ENCODE measurements at regions not wholly inside any gene's neighbourhood (a gene's known extent, or its start where the extent isn't known, plus 50 kb on each side); places are given as distances from the start of the nearest gene placed in this dataset.

- no peaks in the 10 kb centered on the region for H3K27me3 ChIP-seq (ENCODE audit: control insufficient read depth in 3 of 3, insufficient read depth in 3 of 3, low read length in 3 of 3)
- no peak overlapping the region for H3K27ac ChIP-seq (ENCODE audit: low read depth in 1 of 3, low read length in 2 of 3)
- no peak for DNase-seq
- no peaks in the 10 kb centered on the region for H3K4me1 ChIP-seq (ENCODE audit: control insufficient read depth in 3 of 3, insufficient read depth in 2 of 3, low read depth in 1 of 3, low read length in 2 of 3)
- no peak for FAIRE-seq
- H3K36me3 ChIP-seq (ENCODE audit: control insufficient read depth in 3 of 3, insufficient read depth in 2 of 3, low read depth in 1 of 3, low read length in 3 of 3) = no peaks in the 10 kb centered on the region
- 86 to 89% (median 88%) methylated on average over 9 of the region's 9 CpGs for WGBS, 3 donors
- H3K4me3 ChIP-seq (ENCODE audit: low read depth in 1 of 3, low read length in 3 of 3) = no peak overlapping the region
- no peaks in the 10 kb centered on the region for H3K9me3 ChIP-seq (ENCODE audit: control insufficient read depth in 2 of 2, insufficient read depth in 1 of 2, low read depth in 1 of 2, low read length in 1 of 2)
These were observed 229.2 kb upstream of the ARGLU1 start for GRCh38 chr13:106797081-106797640.

- WGBS, 3 donors = 39 to 54% (median 47%) methylated on average over 16 of the region's 16 CpGs
- no peak overlapping the region for H3K27ac ChIP-seq (ENCODE audit: low read depth in 1 of 3, low read length in 2 of 3)
These were observed 228.5 kb upstream of the ARGLU1 start for GRCh38 chr13:106796280-106797047.

GRCh38 chr13:106795847-106796246 is 227.9 kb upstream of the ARGLU1 start:
- Histone ChIP-seq H3K4me3 (ENCODE audit: low read depth in 1 of 3, low read length in 3 of 3) (peak overlapping the region in 1 of 3 donors; percentile 31), H3K4me1 (ENCODE audit: control insufficient read depth in 3 of 3, insufficient read depth in 2 of 3, low read depth in 1 of 3, low read length in 2 of 3) (no peaks in the 10 kb centered on the region), H3K9me3 (ENCODE audit: control insufficient read depth in 2 of 2, insufficient read depth in 1 of 2, low read depth in 1 of 2, low read length in 1 of 2) (no peaks in the 10 kb centered on the region), H3K36me3 (ENCODE audit: control insufficient read depth in 3 of 3, insufficient read depth in 2 of 3, low read depth in 1 of 3, low read length in 3 of 3) (no peaks in the 10 kb centered on the region), H3K27ac (ENCODE audit: low read depth in 1 of 3, low read length in 2 of 3) (no peak overlapping the region), H3K27me3 (ENCODE audit: control insufficient read depth in 3 of 3, insufficient read depth in 3 of 3, low read length in 3 of 3) (no peaks in the 10 kb centered on the region)
- no peak for FAIRE-seq
- 32 to 48% (median 45%) methylated on average over 9 of the region's 9 CpGs for WGBS, 3 donors
- peak in 1 of 2 donors; percentile 24 for DNase-seq

More at GRCh38 chr13:106796280-106797047, 228.5 kb upstream of the ARGLU1 start:
- Histone ChIP-seq H3K36me3 (ENCODE audit: control insufficient read depth in 3 of 3, insufficient read depth in 2 of 3, low read depth in 1 of 3, low read length in 3 of 3) (no peaks in the 10 kb centered on the region), H3K9me3 (ENCODE audit: control insufficient read depth in 2 of 2, insufficient read depth in 1 of 2, low read depth in 1 of 2, low read length in 1 of 2) (no peaks in the 10 kb centered on the region), H3K4me3 (ENCODE audit: low read depth in 1 of 3, low read length in 3 of 3) (peak overlapping the region in 1 of 3 donors; percentile 31), H3K4me1 (ENCODE audit: control insufficient read depth in 3 of 3, insufficient read depth in 2 of 3, low read depth in 1 of 3, low read length in 2 of 3) (no peaks in the 10 kb centered on the region), H3K27me3 (ENCODE audit: control insufficient read depth in 3 of 3, insufficient read depth in 3 of 3, low read length in 3 of 3) (no peaks in the 10 kb centered on the region)
- DNase-seq (peak in 1 of 2 donors; percentile 15), FAIRE-seq (no peak)

GRCh38 chr13:106794117-106794516 is 226.2 kb upstream of the ARGLU1 start:
- H3K27me3 ChIP-seq (ENCODE audit: control insufficient read depth in 3 of 3, insufficient read depth in 3 of 3, low read length in 3 of 3) = no peaks in the 10 kb centered on the region

GRCh38 chr13:106789911-106790310 is 222.0 kb upstream of the ARGLU1 start:
- no peaks in the 10 kb centered on the region for H3K36me3 ChIP-seq (ENCODE audit: control insufficient read depth in 3 of 3, insufficient read depth in 2 of 3, low read depth in 1 of 3, low read length in 3 of 3)
- H3K4me3 ChIP-seq (ENCODE audit: low read depth in 1 of 3, low read length in 3 of 3) = no peak overlapping the region
- no peak overlapping the region for H3K27ac ChIP-seq (ENCODE audit: low read depth in 1 of 3, low read length in 2 of 3)
- H3K27me3 ChIP-seq (ENCODE audit: control insufficient read depth in 3 of 3, insufficient read depth in 3 of 3, low read length in 3 of 3) = no peaks in the 10 kb centered on the region
- H3K9me3 ChIP-seq (ENCODE audit: control insufficient read depth in 2 of 2, insufficient read depth in 1 of 2, low read depth in 1 of 2, low read length in 1 of 2) = no peaks in the 10 kb centered on the region
- H3K4me1 ChIP-seq (ENCODE audit: control insufficient read depth in 3 of 3, insufficient read depth in 2 of 3, low read depth in 1 of 3, low read length in 2 of 3) = no peaks in the 10 kb centered on the region
- DNase-seq = no peak
- no peak for FAIRE-seq

More at GRCh38 chr13:106794117-106794516, 226.2 kb upstream of the ARGLU1 start:
- FAIRE-seq = no peak
- H3K27ac ChIP-seq (ENCODE audit: low read depth in 1 of 3, low read length in 2 of 3) = no peak overlapping the region
- H3K9me3 ChIP-seq (ENCODE audit: control insufficient read depth in 2 of 2, insufficient read depth in 1 of 2, low read depth in 1 of 2, low read length in 1 of 2) = no peaks in the 10 kb centered on the region
- DNase-seq = no peak
- H3K36me3 ChIP-seq (ENCODE audit: control insufficient read depth in 3 of 3, insufficient read depth in 2 of 3, low read depth in 1 of 3, low read length in 3 of 3) = no peaks in the 10 kb centered on the region
- WGBS, 3 donors = 69 to 86% (median 72%) methylated on average over 4 of the region's 4 CpGs
- no peak overlapping the region for H3K4me3 ChIP-seq (ENCODE audit: low read depth in 1 of 3, low read length in 3 of 3)
- H3K4me1 ChIP-seq (ENCODE audit: control insufficient read depth in 3 of 3, insufficient read depth in 2 of 3, low read depth in 1 of 3, low read length in 2 of 3) = no peaks in the 10 kb centered on the region

- DNase-seq = no peak
These were observed 218.1 kb upstream of the ARGLU1 start for GRCh38 chr13:106786006-106786563.

GRCh38 chr13:106774621-106775020 is 206.7 kb upstream of the ARGLU1 start:
- peaks cover 0 to 9% of the 10 kb centered on the region in 2 donors for H3K9me3 ChIP-seq (ENCODE audit: control insufficient read depth in 2 of 2, insufficient read depth in 1 of 2, low read depth in 1 of 2, low read length in 1 of 2)
- H3K36me3 ChIP-seq (ENCODE audit: control insufficient read depth in 3 of 3, insufficient read depth in 2 of 3, low read depth in 1 of 3, low read length in 3 of 3) = no peaks in the 10 kb centered on the region
- H3K27me3 ChIP-seq (ENCODE audit: control insufficient read depth in 3 of 3, insufficient read depth in 3 of 3, low read length in 3 of 3) = no peaks in the 10 kb centered on the region
- no peak overlapping the region for H3K4me3 ChIP-seq (ENCODE audit: low read depth in 1 of 3, low read length in 3 of 3)
- FAIRE-seq (no peak), DNase-seq (peak in 1 of 2 donors; percentile 35)
- WGBS, 3 donors = 94 to 100% (median 95%) methylated on average over 1 of the region's 1 CpG
- H3K27ac ChIP-seq (ENCODE audit: low read depth in 1 of 3, low read length in 2 of 3) = no peak overlapping the region
- H3K4me1 ChIP-seq (ENCODE audit: control insufficient read depth in 3 of 3, insufficient read depth in 2 of 3, low read depth in 1 of 3, low read length in 2 of 3) = peaks cover 0 to 14% (median 0%) of the 10 kb centered on the region in 3 donors

More at GRCh38 chr13:106786006-106786563, 218.1 kb upstream of the ARGLU1 start:
- Histone ChIP-seq H3K36me3 (ENCODE audit: control insufficient read depth in 3 of 3, insufficient read depth in 2 of 3, low read depth in 1 of 3, low read length in 3 of 3) (no peaks in the 10 kb centered on the region), H3K4me3 (ENCODE audit: low read depth in 1 of 3, low read length in 3 of 3) (no peak overlapping the region), H3K4me1 (ENCODE audit: control insufficient read depth in 3 of 3, insufficient read depth in 2 of 3, low read depth in 1 of 3, low read length in 2 of 3) (no peaks in the 10 kb centered on the region), H3K27me3 (ENCODE audit: control insufficient read depth in 3 of 3, insufficient read depth in 3 of 3, low read length in 3 of 3) (no peaks in the 10 kb centered on the region), H3K9me3 (ENCODE audit: control insufficient read depth in 2 of 2, insufficient read depth in 1 of 2, low read depth in 1 of 2, low read length in 1 of 2) (no peaks in the 10 kb centered on the region), H3K27ac (ENCODE audit: low read depth in 1 of 3, low read length in 2 of 3) (no peak overlapping the region)
- no peak for FAIRE-seq
- 34 to 77% (median 53%) methylated on average over 5 of the region's 5 CpGs for WGBS, 3 donors

- Histone ChIP-seq H3K4me1 (ENCODE audit: control insufficient read depth in 3 of 3, insufficient read depth in 2 of 3, low read depth in 1 of 3, low read length in 2 of 3) (peaks cover 0 to 14% (median 0%) of the 10 kb centered on the region in 3 donors), H3K36me3 (ENCODE audit: control insufficient read depth in 3 of 3, insufficient read depth in 2 of 3, low read depth in 1 of 3, low read length in 3 of 3) (no peaks in the 10 kb centered on the region), H3K27me3 (ENCODE audit: control insufficient read depth in 3 of 3, insufficient read depth in 3 of 3, low read length in 3 of 3) (no peaks in the 10 kb centered on the region), H3K9me3 (ENCODE audit: control insufficient read depth in 2 of 2, insufficient read depth in 1 of 2, low read depth in 1 of 2, low read length in 1 of 2) (peaks cover 0 to 16% of the 10 kb centered on the region in 2 donors), H3K27ac (ENCODE audit: low read depth in 1 of 3, low read length in 2 of 3) (peak overlapping the region in 1 of 3 donors; percentile 59), H3K4me3 (ENCODE audit: low read depth in 1 of 3, low read length in 3 of 3) (no peak overlapping the region)
- DNase-seq (peak; percentile 48 to 75), FAIRE-seq (no peak)
- WGBS, 3 donors = 14 to 44% (median 33%) methylated on average over 6 of the region's 6 CpGs
These were observed 204.2 kb upstream of the ARGLU1 start for GRCh38 chr13:106772006-106772601.
